ENCODE measurements at regions not wholly inside any gene's neighbourhood (a gene's known extent, or its start where the extent isn't known, plus 50 kb on each side); places are given as distances from the start of the nearest gene placed in this dataset.
"Not testable (repeated sequence)": the region's sequence is repeated elsewhere in the genome, so short reads cannot be mapped to it uniquely, and the experiment has no call there.

DNA sequence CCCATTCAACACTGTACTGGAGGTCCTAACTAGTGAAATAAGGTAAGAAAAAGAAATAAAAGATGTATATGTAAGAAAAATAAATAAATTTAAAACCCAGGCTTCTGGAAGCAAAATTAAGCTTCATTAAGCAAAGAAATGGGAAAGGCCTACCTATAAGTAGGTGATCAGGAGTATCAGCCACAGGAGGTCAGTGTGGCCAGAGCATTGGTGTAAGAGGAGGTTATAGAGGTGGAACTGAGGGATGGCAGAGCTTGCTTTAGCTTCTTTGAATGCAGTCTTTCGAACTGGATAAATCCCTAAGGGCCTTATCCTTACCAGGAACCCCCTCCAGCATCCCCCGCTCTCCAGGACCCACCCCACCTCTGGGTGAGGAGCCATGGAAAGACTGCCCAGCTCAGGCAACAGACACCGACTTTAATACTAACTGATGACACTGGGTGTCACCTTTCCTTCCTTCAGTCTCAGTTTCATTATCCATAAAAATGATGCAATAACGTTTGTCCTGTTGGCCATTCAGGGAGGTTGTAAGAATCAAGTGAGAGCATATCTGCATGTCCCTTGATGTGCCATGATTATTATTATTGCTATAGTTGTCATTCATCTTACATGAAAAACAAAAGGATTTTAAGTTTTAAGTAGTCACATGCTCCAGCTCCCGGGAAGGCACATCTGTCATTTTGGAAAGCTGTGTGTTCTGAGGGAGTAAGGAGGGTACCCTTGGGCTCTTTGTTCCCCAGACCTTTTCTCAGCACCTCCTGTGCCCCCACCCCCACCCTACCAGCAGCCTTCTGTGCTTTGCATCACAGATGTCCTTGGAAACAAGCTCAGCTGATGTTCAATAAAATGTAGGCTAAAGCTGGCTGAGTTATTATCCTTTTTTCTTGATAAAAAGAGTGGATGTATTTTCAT, 50.8 kb upstream of the CTNNA1 start:
- DNase-seq: no peak

DNA sequence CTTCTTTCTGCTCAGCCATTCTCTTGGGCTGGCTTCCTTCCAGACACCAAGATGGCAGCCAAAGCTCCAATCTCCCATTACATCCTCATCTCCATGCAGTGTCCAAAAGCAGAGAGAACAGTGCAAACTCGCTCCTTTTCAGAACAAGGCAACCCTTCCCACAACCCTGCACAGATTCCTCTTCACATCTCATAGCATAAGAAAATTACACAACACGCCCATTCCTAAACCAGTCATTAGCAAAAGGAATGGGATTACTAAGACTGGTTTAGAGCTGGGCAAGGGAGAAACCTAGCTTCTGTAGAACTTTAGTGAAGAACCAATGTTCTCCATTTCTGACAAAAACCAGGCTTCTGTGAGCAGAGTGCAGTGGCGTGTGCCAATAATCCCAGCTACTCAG, 51.5 kb upstream of the CTNNA1 start:
- no peak for DNase-seq

DNA sequence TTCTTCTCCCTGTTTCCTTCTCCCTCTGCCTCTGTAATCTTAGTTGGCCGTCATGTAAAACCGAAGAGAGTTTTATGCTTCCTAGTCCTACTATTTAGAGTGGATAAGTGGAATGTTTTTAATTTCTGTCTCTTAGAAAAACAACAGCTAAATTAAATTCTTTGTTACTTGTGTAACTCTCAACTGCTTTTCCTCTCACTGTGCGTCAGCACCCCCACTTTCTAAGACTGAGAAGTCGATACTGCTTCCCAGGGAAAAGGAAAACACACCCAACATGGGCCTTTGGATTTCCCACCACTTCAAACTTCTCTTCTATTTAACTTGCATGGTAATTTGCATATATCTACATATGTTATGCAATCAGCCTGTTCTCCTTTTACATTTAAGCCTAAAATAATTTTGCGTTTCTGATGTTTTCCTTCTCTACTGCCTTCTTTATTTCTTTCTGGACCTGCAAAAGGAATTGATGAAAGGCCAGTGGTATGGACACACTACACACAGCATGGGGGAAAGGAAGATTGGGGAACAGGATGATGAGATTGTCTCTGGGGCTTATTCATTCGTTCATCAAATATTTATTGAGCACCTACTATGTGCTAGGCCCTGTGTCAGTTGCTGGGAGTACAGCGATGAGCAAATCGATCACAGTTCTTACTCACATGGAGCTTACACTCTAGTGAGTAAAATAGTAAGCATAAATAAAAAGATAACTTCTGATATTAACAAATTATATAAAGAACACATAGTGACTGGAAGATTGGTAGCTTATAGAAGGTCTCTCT, 52.5 kb upstream of the CTNNA1 start:
- no peak for DNase-seq

DNA sequence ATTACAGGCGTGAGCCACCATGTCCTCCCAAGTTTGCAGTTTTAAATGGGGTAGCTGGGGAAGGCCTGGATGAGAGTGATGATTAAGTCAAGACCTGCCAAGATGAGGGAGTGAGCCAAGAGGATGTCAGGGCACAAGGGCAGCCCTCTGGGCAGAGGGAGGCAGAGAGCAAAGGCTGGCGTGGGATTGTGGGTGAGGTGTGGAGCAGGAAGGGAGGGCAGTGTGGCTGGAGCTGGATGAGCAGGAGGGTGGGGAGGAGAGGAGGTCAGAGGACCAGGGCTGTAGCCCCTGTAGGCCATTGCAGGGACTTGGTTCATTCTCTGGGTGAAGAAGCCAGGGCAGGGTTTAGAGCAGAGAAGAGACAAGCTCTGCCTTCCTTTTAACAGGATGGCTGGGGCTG, 53.7 kb upstream of the CTNNA1 start:
- DNase-seq: no peak

DNA sequence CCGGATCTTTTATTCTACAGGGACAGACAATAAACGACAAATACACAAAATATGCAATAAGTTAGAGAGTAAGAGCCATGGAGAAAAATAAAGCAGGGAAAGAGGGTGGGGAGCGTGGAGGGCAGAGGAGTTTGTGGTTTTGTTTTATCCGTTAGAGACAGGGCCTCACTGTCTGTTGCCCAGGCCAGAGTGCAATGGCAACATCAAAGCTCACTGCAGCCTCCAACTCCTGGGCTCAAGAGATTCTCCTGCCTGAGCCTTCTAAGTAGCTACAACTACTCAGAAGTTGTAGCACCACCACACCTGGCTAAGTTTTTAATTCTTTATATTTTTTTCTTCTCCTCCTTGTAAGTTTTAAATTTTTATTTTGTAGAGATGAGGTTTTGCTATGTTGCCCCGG, 54.5 kb upstream of the CTNNA1 start:
- no peak for DNase-seq

DNA sequence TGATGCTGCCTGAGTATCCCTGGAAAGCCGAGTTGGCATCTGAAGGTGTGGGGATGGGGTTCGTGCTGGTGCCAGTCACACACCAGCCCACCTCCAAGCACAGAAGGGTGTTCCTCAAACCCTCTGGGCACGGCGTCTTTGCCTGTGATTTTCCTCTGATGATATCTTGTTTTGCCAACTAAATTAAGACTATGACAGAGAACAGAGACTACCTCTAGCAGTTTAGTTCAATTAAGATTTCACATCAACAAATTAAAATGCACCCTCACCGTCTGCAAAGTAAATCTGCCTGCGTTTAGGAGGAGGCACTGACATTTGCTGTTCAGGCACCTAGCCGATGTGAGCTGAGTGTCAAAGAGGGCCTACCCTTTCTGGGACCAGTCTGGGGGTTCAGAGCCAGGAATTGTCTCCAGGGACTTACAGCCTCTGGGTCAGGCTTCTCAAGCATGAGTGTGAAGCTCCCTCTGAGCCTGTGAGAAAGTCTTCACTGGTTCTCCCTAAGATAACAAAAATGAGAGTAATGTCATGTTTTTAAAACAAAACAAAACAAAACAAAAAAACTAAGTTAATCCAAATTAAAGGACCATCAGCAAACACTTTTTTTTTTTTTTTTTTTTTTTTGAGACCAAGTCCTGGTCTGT, 55.4 kb upstream of the CTNNA1 start:
- DNase-seq: no peak

DNA sequence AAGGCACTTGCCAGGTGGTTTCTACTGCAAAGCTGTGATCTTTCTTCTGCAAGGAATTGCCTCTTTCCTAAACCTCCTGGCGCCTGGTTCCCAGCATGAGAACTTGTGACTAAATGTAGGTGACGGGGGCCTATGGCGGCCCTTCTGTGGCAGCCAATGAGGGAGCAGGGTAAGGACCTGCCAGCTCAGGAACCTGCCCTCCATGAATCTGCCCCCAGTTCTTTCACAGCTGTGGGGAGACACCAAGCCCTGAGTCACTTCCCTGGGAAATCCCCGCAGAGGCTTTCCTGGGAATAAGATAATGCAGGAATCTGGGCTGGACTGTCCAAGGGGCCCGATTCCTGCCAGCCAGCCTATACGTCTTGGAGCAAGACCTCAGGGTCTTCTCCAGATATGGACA, 56.7 kb upstream of the CTNNA1 start:
- DNase-seq: no peak

DNA sequence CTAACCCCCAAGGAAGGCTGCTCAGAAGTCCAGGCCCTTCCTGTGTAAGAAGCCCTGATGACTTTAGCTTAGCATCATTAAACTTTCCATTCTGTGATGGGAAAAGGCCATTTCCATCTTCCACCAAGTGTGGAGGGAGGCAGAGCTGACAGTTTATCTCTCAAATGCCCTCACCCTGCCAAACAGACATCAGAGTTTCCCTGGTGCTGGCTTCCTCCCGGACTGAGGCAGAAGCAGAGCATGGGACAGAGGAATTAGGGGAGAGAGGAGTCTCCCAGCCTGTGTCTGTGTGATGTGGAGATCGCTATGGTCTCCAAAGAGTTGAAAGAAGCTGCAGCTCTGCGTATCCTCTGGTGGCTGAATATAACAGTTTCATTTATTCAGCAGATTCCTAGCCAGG, 57.4 kb upstream of the CTNNA1 start:
- DNase-seq: no peak

DNA sequence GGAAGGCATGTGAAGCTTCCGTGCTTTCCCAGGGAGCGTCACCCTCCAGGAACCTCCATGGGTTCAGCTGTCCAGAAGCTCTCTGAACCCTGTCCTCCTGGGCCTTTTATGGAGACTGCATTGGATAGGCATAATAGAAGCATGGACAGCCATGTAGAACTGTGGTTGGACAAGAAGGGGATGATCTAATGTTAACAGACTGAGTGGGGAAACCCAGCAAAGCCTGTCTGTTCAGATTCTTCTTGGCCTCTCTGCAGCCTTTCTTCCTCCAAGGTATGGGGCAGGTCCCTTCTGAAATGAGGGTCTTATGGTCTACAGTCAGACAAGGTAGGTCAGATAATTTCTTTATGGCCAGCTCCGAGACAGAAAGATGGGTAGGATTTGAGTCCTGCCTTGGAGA, 59.1 kb upstream of the CTNNA1 start:
- DNase-seq: no peak

DNA sequence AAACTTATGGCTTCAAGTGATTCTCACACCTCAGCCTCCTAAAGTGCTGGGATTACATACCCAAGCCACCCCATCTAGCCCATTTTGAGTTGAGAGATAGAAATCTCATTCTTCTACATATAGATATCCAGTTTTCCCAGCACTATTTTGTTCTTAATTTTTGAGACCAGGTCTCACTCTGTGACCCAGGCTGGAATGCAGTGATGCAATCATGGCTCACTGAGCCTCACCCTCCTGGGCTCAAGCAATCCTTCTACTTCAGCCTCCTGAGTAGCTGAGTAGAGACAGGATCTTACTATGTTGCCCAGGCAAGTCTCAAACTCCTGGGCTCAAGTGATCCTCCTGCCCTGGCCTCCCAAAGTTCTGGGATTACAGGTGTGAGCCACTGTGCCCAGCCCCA, 60.9 kb upstream of the CTNNA1 start:
- no peak for DNase-seq

DNA sequence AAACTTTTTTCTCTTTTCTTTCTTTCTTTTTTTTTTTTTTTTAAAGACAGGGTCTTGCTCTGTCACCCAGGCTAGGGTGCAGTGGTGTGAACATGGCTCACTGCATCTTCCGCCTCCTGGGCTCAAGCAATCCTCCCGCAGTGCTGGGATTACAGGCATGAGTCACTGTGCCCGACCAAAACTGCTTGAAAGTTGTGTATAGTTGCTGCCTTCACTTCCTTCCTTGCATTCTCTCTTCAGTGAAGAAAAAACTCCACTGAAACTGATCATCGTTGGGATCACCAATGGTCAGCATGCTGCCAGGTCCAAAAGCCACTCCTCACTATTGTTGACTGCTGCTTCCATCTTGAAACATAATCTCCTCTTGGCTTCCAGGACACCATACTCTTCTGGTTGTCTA, 66.6 kb upstream of the CTNNA1 start:
- DNase-seq: no peak

DNA sequence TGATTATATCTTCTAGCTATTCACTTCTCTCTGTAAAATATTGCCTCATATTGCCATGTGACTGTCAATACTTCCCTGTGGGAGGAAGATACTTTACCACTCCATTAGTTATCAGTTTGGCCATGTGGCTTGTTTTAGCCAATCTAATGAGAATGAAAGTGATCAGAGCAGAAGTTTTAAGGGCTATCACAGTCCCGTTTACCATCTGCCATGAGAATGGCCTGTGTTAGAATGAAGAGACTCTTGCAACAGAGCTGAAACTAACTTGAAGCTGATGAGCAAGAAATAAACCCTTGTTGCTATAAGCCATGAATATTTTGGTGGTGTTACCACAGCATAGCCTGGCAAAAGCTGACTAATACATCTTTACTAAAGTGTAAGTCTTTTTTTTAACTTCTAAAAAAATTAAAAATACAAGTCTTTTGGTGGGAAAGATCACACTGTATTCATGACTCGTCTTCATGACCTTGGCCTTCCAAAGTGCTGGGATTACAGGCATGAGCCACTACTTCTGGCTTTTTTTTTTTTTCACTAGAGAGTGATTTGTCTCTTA, 68.0 kb upstream of the CTNNA1 start:
- DNase-seq: no peak

DNA sequence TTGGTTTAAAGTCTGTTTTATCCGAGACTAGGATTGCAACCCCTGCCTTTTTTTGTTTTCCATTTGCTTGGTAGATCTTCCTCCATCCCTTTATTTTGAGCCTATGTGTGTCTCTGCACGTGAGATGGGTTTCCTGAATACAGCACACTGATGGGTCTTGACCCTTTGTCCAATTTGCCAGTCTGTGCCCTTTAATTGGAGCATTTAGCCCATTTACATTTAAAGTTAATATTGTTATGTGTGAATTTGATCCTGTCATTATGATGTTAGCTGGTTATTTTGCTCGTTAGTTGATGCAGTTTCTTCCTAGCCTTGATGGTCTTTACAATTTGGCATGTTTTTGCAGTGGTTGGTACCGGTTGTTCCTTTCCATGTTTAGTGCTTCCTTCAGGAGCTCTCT, 70.8 kb upstream of the CTNNA1 start:
- DNase-seq: not testable (repeated sequence)

DNA sequence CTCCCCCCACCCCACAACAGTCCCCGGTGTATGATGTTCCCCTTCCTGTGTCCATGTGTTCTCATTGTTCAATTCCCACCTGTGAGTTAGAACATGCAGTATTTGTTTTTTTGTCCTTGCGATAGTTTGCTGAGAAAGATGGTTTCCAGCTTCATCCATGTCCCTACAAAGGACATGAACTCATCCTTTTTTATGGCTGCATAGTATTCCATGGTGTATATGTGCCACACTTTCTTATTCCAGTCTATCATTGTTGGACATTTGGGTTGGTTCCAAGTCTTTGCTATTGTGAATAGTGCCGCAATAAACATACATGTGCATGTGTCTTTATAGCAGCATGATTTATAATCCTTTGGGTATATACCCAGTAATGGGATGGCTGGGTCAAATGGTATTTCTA, 74.4 kb upstream of the CTNNA1 start:
- DNase-seq: not testable (repeated sequence)

DNA sequence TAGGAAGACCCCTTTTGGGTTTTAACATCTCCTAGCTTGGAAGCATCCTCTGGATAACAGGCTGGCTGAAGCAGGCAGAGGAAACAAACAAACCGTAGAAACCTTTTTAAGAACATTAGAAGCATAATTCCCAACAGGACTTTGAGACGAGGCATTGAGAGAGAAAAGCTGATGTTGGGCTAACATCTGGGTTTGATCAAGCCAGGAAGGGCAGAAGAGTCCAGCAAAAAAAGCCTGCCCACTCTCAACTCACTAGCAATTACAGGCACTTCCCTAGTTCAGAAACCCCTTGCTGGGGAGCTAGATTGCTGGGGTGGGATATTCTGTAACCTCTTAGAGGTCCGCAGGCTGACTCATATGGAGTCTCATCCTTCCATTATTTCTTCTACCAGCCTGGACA, 75.4 kb upstream of the CTNNA1 start:
- DNase-seq: no peak

DNA sequence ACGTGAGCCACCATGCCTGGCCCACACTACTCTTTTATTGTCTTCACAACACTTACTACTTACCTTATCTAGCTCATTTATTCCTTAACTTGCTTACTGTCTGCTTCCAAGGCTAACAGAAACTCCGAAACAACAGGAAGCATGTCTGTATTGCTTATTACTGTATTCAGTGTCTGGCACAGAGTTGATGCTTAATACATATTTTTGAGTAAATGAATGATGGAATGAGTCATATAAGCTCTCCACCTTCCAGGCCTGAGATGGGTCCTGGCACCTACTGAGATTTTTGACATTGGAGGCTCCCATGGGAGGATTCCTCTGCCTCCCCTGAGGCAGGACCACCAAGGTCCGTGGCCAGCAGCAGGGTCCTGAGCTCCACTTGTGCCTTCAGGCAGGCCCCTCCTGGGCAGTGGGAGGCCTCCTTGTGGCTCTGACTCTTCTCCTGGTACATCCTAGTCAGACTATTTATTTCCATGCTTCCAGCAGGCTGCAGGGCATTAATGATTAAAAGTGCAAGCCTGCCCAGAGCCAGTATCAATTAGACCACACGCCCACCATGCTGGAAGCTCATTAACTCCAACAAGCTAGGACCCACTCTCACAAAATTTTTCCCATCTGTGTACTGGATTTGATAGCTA, 76.5 kb upstream of the CTNNA1 start:
- DNase-seq: no peak

DNA sequence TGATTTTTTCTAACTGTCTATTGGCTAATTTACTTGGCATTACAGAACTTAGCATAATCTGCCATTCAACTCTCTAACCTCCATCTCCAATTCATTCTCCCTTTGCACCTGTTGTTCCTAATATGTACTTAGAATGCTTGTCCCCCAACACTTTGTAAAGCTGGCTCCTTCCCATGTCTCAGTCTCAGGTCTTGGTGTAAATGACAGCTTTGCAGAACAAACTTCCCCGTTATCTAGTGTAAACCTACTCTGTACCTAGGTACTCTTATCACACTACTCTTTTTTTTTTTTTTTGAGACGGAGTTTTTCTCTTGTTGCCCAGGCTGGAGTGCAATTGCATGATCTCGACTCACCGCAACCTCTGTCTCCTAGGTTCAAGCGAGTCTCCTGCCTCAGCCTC, 77.2 kb upstream of the CTNNA1 start:
- no peak for DNase-seq

DNA sequence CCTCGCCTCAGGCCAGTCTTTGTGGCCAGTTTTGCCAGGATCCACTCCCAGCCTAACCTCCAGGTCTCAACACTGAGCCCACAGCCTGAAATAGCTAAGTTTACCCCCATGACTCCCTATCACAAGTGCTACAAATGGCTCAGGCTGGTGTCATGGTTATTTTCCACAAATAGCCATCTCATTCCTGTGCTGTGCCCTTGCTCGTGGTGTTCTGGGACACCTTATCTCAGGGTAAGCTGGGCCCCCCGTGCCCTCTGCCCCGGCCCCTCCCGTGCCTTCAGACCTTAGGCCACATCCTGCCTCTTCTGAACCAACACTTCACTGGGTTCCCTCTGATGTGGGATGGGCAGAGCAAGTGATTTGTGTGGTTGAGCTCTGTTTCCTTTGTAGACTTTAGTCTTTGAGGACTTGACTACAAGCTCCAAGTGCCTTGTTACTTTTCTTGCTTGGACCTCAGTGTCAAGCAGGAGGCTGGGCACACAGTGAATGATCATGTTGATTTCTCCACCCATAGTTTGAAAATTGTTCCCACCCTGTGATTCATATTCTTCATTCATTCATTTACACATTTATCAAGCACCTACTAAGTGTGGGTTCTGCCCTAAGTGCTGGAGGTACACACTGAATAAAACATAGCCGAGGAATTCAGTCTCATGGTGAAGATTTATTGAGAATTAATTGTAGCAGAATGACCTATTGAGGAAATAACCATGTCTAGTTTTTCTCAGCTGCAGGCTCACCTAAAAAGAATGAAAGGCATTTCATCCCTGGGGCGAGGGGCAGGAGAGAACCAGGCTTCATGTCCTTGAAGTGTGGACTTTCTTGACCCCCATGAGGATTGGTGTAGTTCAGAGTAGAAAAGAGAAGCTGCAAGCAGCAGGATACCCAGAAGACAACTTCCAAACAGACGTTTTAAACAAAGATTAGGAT, 84.5 kb upstream of the CTNNA1 start:
- DNase-seq: no peak

DNA sequence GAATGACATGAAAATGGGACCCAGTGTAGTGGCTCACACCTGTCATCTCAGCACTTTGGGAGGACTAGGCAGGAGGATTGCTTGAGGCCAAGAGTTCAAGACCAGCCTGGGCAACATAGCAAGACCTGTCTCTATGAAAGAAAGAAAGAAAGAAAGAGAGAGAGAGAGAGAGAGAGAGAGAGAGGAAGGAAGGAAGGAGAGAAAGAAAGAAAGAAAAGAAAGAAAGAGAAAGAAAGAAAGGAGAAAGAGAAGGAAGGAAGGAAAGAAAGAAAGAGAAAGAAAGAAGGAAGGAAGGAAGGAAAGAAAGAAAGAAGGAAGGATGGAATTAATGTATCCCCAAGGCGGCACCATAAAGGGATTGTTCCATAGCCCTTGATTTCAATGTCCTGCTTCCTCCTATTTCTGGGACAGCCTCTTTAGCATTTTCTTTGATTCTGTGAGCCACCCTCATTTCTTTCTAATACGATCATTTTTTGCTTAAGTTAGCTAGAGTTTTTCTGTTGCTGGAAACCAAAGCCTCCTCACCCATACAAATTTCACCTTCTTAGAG, 85.4 kb upstream of the CTNNA1 start:
- DNase-seq: not testable (repeated sequence)

DNA sequence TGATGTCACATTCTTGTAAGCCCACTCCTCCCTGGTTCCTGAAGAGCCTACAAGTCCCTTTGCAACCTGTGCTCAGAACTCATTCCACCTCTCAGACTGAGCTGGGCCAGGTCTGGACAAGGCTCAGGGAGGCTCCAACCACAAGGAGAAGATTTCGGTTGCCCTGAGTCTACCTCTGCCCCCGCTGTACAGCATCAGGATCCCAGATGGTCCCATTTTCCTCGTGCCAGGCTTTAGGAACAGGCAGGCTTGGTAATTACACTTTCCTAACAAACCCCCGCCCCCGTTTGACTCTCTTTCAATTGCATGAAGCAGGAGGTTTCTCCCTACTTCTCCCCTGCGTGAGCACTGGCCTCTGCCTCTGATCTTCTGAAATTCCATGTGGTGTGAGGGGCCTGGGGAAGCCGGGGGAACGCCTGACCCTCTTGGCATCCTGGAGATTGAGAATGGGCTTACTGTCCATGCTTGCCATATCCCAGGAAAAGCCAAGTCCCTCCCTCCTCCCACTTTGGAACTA, 86.9 kb upstream of the CTNNA1 start:
- no peak for DNase-seq
